ENCODE measurements at regions not wholly inside any gene's neighbourhood (a gene's known extent, or its start where the extent isn't known, plus 50 kb on each side); places are given as distances from the start of the nearest gene placed in this dataset.

DNA sequence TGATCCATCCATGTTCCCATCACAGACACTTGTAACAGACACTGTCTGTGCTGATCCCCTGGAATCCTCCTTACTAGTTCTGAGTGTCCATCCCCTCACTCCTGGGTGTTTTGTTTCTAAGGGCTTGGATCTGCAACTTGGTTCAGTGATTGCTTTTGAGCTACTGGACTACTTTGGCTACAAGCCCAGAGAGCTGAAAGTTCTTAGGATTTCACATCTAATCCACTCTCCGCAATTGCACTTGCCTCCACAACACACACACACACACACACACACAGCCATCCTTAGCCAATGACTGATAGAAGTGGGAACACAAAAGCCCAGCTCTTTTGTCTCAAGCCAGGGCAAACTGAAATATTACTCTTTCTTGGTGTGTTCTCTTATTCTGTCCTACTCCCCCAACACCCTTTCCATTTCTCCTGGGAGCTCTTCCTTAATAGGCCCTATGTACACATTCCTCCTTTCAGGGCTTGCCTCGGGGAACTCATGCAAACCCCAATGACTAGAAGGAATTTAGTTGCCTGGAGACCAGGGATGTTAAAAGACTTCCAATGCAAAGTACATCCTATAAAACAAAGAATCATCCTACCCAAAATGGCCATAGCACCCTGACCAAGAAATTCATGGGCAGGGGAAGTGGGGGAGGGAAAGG lies 206.1 kb upstream of the UBE2E2 start:
- no peak for TF ChIP-seq EP300 (IDR thresholded peaks at IDR 0.05; ENCODE audit: borderline replicate concordance in 1 of 2, low read depth in 2 of 2, low read length in 2 of 2)
- TF ChIP-seq, protein P1, sequence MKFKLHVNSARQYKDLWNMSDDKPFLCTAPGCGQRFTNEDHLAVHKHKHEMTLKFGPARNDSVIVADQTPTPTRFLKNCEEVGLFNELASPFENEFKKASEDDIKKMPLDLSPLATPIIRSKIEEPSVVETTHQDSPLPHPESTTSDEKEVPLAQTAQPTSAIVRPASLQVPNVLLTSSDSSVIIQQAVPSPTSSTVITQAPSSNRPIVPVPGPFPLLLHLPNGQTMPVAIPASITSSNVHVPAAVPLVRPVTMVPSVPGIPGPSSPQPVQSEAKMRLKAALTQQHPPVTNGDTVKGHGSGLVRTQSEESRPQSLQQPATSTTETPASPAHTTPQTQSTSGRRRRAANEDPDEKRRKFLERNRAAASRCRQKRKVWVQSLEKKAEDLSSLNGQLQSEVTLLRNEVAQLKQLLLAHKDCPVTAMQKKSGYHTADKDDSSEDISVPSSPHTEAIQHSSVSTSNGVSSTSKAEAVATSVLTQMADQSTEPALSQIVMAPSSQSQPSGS (IDR thresholded peaks at IDR 0.05; ENCODE audit: low read length), result no peak

All from H1 (cell line).